ENCODE measurements at regions not wholly inside any gene's neighbourhood (a gene's known extent, or its start where the extent isn't known, plus 50 kb on each side); places are given as distances from the start of the nearest gene placed in this dataset.
"Not testable (repeated sequence)": the region's sequence is repeated elsewhere in the genome, so short reads cannot be mapped to it uniquely, and the experiment has no call there.

GRCh38 chr9:86572904-86573303 lies 218.7 kb upstream of the TUT7 start:
- in situ Hi-C loops (cut with MboI; ENCODE audit: low sequenced_read_pairs, unreplicated experiment): no loop called here
- no peak for DNase-seq (ENCODE audit: low spot score)
- no peak for TF ChIP-seq CTCF (IDR thresholded peaks at IDR 0.05; ENCODE audit: borderline replicate concordance, control extremely low read depth, extremely low read depth, insufficient read depth, missing control alignments)

GRCh38 chr9:86565603-86566002 lies 211.4 kb upstream of the TUT7 start:
- DNase-seq (ENCODE audit: low spot score); in situ Hi-C loops (cut with MboI; ENCODE audit: low sequenced_read_pairs, unreplicated experiment): not testable (repeated sequence)

GRCh38 chr9:86563936-86564335 lies 209.7 kb upstream of the TUT7 start:
- TF ChIP-seq CTCF (IDR thresholded peaks at IDR 0.05; ENCODE audit: borderline replicate concordance, control extremely low read depth, extremely low read depth, insufficient read depth, missing control alignments): no peak
- no peak for DNase-seq (ENCODE audit: low spot score)
- in situ Hi-C loops (cut with MboI; ENCODE audit: low sequenced_read_pairs, unreplicated experiment): no loop called here

- DNase-seq (ENCODE audit: low spot score): no peak
These were observed 209.1 kb upstream of the TUT7 start for GRCh38 chr9:86563350-86563749.

GRCh38 chr9:86562691-86563090 lies 208.5 kb upstream of the TUT7 start:
- DNase-seq (ENCODE audit: low spot score): no peak
- in situ Hi-C loops (cut with MboI; ENCODE audit: low sequenced_read_pairs, unreplicated experiment): no loop called here

More at GRCh38 chr9:86563350-86563749, 209.1 kb upstream of the TUT7 start:
- in situ Hi-C loops (cut with MboI; ENCODE audit: low sequenced_read_pairs, unreplicated experiment): no loop called here
- no peak for TF ChIP-seq CTCF (IDR thresholded peaks at IDR 0.05; ENCODE audit: borderline replicate concordance, control extremely low read depth, extremely low read depth, insufficient read depth, missing control alignments)

GRCh38 chr9:86557918-86558317 lies 203.7 kb upstream of the TUT7 start:
- in situ Hi-C loops (cut with MboI; ENCODE audit: low sequenced_read_pairs, unreplicated experiment): no loop called here
- DNase-seq (ENCODE audit: low spot score): no peak
- TF ChIP-seq CTCF (IDR thresholded peaks at IDR 0.05; ENCODE audit: borderline replicate concordance, control extremely low read depth, extremely low read depth, insufficient read depth, missing control alignments): no peak

More at GRCh38 chr9:86562691-86563090, 208.5 kb upstream of the TUT7 start:
- TF ChIP-seq CTCF (IDR thresholded peaks at IDR 0.05; ENCODE audit: borderline replicate concordance, control extremely low read depth, extremely low read depth, insufficient read depth, missing control alignments): no peak

DNA sequence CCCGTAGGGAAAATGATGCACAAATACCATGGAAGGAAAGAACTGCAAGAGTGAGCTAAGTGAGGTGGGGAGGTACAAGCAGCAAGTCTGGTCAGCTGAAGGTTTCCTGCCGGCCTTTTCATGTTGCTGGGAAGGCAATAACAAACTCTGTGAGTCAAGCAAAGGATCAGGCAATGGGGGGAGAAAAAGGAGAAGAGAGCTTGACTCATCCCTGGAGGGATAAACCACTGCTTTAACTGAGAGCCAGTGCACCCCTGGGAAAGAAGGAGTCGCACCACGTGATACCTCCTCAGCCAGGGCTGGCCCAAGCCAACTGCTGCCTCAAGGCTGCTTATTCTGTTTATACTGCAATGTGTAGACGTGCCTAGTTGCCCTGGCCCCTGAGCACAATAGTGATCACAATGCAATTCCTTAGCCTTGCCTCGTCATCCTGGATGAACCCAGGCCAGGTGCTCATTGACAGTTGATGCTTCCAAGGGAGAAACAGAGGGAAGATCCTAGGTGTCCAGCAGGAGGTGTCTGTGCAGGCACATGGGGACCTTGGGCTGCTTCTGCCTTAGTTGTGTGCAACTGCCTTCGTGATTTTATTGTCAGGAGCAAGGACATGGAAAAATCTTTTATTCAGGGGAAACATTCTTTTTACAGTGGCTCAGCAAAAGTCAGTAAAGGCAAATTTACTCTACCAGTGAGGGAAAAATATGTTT lies 203.0 kb upstream of the TUT7 start:
- DNase-seq (ENCODE audit: low spot score): no peak
- in situ Hi-C loops (cut with MboI; ENCODE audit: low sequenced_read_pairs, unreplicated experiment): no loop called here
- TF ChIP-seq CTCF (IDR thresholded peaks at IDR 0.05; ENCODE audit: borderline replicate concordance, control extremely low read depth, extremely low read depth, insufficient read depth, missing control alignments): no peak

All from GM13976 (cell line).